ENCODE measurements at regions not wholly inside any gene's neighbourhood (a gene's known extent, or its start where the extent isn't known, plus 50 kb on each side); places are given as distances from the start of the nearest gene placed in this dataset.

DNA sequence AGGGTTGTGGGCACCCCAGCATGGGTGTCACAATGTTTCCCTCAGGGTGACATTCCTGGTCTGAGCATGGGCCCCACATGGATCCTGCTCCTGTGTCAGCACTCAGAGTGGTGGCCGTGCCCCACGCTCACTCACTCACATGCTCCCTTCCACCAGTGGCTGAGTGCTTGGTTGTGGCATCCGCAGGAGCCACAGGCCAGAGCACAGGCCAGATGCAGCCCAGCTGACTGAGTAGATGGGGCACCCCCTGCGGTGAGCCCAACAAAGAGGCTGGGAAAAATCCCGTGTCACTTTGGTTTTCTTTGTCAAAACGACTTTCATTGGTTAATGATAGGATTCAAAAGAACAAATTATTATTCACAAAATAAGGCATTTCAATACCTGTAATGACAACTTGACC, 204.6 kb upstream of the ANXA10 start:
- TF ChIP-seq CTCF (conservative IDR thresholded peaks at IDR 0.05 in 1 of 2, IDR thresholded peaks at IDR 0.05 in 1 of 2; ENCODE audit: extremely low read depth in 1 of 2, insufficient read depth in 1 of 2, low read depth in 1 of 2, low read length in 2 of 2) (no peak), EZH2 (IDR thresholded peaks at IDR 0.05; ENCODE audit: borderline replicate concordance, low read length) (no peak)
